AG08395 (cell line): ENCODE measurements at regions not wholly inside any gene's neighbourhood (a gene's known extent, or its start where the extent isn't known, plus 50 kb on each side); places are given as distances from the start of the nearest gene placed in this dataset.
"Not testable (repeated sequence)": the region's sequence is repeated elsewhere in the genome, so short reads cannot be mapped to it uniquely, and the experiment has no call there.

Experiments used
- DNase-seq: peaks from one replicate; pipeline ENCODE4 v3.0.0; 2012; ENCODE audit warnings: mixed read lengths, low spot score

DNA sequence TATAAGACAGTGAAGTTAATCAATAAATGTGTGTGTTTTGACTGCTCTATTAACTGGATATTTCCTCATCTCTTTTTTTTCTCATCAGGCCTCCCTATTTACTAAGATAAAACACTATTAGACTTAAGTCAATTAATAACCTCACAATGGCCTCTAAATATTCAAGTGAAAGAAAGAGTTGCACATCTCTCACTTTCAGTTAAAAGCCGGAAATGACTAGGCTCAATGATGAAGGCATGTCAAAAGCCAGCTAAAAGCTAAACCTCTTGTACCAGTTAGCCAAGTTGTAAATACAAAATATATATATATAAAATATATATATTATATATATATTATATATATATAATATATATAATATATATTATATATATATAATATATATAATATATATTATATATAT is 127.0 kb upstream of the MEOX2 start:
- no peak for DNase-seq

DNA sequence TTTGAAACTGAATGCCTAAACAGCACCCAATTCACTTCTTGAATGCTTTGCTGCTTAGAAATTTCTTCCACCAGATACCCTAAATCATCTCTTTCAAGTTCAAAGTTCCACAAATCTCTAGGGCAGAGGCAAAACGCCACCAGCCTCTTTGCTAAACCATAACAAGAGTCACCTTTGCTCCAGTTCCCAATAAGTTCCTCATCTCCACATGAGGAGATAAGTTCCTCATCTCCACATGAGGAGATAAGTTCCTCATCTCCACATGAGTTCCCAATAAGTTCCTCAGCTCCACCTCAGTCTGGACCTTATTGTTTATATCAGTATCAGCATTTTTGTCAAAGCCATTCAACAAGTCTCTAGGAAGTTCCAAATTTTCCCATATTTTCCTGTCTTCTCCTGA is 123.9 kb upstream of the MEOX2 start:
- DNase-seq, result not testable (repeated sequence)

DNA sequence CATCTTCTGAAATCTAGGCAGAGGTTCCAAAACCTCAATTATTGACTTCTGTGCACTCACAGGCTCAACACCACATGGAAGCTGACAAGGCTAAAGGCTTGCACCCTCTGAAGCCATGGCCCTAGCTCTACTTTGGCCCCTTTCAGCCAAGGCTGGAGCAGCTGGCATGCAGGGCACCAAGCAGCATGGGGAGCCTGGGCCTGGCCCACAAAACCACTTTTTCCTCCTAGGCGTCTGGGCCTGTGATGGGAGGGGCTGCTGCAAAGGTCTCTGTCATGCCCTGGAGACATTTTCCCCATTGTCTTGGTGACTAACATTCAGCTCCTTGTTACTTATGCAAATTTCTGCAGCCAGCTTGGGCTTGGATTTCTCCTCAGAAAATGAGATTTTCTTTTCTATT is 123.5 kb upstream of the MEOX2 start:
- DNase-seq, result not testable (repeated sequence)

DNA sequence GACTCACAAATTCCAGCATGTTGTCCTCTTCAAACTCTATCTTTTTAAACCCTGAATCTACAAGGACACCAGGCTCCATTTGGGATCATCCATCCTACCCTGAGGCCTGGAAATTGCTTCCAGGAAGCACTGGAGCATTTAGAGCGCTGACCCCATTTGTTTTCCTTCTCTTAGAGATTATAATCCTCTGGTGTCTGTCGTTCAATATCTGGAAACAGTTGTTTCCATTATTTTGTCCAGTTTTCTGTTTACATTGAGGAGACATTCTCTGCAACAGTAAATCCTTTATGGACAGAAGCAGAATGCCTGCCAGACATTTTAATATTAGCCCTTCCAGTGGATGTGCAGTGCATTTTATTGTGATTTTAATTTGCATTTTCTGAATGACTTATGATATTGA is 119.4 kb upstream of the MEOX2 start:
- no peak for DNase-seq

DNA sequence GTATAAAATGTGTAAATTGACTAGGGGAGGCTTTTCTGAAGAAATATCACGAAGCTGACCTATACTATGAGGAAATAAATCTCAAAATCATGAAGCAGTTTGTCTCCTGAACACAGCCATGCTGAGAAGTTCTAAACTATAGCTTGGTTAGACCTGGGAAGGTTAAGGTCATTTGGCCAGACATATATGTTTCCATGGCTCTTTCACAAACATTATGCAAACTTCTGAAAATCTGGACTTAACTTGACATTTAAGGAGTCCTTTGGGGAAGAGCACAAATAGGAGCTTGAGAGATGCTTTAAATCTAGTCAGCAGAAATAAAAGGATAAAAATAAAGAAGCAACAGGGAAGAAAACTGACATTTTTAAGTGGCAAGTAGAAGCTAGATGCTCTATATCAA is 115.9 kb upstream of the MEOX2 start:
- DNase-seq, result no peak

DNA sequence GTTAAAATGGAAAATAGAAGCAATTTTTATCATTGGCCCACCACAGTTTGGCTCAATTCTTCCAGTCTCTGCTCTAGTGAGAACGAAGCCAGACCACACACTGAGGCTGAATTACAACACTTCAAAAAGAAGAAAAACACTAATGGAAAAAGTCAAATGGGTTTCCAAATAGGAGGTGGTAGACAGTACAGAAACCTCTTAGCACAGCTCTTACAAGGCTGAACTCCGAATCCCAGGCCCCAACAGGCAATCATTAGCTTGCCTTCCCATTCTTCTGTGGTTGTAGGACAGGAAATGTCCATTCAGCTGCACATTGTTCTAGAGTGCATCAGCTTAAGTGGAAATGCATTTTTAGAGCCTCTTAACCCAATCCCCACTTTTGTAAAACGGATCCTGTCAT is 115.1 kb upstream of the MEOX2 start:
- peak; percentile 63 for DNase-seq

DNA sequence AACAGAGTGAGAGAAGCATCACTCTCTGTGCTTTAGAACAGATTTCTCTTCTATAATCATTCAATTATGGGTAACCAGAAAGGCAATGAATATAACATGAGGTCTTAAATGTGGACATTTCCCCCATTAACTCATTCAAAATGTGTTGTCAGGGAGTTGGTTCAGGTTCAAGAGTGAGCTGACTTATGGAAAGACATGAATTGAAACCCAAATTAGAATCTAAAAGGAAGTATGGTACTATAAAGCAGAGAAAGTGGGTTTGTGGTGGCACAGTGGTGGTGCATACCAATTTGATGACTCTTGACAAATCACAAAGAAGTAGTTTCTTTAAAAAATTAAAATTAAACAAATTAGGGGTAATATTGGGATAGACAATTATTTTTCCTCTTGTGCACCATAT is 114.6 kb upstream of the MEOX2 start:
- DNase-seq, result no peak

DNA sequence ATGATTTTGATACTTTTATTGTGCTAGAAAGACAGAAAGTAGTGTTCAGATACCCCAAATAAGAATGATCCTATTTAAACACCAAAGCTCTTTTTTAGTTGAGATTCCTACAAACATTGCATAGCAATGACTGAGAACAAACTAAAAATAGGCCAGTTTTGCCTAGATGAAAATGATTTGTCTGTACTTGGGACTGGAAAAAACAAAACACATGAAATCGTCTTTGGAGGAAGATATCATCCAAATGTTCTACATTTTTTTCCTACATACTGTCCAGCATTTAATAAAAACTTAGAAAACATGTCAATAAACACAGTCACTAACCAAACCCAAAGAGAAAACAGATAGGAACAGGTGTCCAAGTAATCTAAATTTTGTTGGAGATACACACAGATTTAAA is 111.6 kb upstream of the MEOX2 start:
- no peak for DNase-seq

DNA sequence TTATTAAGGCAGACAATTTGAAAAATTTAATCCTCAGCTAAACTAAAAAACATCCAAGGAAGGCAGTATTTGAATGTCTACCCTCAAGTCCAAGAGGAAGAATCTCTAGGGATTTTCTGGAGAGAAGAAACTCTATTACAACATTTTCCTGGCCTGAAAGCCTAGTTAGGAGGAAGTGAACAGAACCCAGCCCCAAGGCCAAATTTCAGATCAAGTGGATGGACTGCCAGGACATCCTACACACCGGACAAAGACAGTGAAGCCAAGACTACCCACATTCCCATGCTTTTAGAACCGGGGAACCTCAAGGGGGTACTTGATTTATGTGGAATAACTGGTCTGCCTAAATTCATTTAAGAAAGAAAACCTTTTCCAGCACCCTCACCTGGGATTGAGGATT is 108.9 kb upstream of the MEOX2 start:
- DNase-seq, result no peak

DNA sequence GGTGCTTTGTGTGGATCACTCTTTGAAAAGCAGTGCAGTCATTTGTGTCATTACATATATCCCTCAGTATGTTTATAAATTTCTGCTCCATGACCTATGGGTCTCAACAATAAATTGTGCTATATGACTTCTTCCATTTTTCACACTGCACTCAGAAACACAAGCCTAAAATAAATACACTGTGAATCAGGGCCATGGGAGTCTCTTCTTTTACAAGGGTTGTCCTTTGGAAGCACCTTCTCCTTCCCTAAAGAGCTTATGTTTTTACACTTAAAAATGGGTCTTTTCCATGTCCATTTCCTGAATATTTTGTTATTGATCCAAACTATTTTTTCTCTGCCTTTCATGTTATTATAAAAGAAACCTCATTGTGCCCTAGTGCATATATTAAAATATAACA is 108.3 kb upstream of the MEOX2 start:
- DNase-seq, result no peak

DNA sequence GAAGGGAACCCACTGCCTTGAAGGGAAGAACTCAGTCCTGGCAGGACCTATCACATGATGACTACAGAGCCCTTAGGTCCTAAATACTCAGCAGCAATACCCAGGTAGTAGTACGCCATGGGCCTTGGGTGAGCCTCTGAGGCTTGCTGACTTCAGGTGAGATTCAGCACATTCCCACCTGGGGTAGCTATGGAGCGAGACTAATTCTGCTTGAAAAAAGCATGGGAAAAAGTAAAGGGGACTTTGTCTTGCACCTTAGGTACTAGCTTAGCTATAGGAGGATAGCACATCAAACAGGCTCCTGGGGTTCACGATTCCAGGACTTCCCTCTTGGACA is 98.2 kb upstream of the MEOX2 start:
- no peak for DNase-seq

DNA sequence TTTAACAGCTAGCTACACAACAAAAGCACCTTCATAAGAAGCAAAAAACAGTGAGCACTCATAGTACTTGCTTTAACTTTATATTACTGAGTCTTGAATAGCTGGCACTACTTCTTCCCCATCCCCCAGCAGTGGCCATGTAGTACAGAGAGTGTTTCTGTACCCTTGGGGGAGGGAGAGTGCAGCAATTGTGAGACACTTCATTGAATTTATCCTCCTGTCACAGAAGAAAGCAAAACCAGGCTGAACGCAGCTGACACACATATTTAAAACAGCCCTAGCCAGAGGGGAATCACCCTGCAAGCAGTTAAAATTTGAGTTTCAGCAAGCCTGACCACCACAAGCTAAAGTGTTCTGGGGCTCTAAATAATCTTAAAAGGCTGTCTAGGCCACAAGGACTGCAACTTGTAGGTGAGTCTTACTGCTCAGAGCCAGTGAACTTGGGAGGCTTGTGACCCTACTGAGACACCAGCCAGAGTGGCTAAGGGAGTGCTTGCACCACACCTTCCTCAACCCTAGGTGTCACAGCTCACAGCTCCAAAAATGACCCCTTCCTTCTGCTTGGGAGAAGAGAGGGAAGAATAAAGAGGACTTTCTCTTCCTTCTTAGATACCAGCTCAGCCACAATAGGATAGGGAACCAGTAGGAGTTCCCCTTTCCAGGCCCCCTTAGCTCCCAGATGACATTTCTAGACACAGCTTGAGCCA is 97.7 kb upstream of the MEOX2 start:
- DNase-seq, result no peak

DNA sequence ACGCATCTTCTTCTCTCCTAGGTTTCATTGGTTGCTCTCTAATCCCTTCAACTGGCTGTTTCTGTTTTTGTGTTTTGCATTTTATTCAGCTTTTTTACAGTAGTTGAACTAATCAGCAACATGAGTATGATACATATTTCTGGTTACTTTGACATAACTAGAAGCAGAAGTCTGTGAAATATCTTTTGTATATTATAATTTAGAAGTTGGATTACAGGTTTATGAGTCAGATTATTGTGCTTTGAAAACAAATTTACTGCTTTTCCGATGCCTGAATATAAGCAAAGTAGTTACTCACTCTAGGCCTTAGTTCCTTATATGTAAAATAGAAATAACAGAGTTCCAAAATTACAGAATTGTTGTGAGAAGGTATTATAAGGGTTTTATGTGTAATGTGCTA is 96.2 kb upstream of the MEOX2 start:
- DNase-seq, result no peak

DNA sequence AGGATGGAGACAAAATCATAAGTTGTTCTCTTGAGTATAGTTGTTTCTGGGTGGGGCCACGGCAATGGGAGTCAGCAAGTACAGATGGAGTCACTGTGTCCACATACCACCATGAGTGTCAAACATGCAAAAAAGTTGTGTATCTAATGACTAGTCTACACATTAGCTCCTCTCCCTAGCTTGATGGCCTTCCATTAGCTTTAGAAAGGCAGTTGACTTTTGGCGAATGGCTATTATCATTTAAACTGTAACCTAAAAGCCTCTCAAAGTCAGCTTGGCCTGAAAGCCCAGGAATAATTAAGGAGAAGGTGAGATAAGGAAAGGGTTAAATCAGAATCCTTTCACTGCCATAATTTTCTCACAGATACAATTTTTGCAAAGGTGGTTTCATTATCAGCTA is 95.5 kb upstream of the MEOX2 start:
- DNase-seq, result no peak

DNA sequence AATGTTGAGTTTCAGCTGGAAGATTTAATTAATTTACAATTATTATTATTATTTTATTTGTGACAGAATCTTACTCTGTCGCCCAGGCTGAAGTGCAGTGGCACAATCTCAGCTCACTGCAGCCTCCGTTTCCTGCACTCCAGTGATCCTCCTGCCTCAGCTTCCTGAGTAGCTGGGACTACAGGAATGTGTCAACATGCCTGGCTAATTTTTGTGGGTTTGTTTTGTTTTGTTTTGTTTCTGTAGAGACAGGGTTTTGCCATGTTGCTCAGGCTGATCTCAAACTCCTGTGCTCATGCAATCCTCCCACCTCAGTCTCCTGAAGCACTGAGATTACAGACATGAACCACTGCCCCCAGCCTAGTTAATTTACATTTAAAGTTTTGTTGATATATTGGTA is 93.8 kb upstream of the MEOX2 start:
- DNase-seq, result no peak

DNA sequence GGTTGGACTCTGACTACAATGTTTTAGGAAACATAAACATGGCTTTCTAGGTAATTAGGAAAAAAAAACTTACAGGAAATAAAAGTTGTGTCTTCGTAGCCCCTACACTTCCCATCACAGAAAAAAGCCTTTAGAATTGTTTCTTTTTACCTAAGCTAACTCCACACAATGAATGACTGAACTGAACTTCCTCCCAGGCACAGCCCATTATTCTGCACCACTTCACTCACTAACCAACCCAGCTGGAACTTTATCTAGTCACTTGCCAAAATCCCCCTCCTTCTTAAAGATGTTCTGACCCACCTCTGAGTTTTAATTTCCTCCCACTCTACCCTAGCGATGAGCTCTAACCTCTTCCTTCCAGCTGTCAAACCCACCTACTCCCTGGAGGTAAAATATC is 91.7 kb upstream of the MEOX2 start:
- DNase-seq, result no peak

DNA sequence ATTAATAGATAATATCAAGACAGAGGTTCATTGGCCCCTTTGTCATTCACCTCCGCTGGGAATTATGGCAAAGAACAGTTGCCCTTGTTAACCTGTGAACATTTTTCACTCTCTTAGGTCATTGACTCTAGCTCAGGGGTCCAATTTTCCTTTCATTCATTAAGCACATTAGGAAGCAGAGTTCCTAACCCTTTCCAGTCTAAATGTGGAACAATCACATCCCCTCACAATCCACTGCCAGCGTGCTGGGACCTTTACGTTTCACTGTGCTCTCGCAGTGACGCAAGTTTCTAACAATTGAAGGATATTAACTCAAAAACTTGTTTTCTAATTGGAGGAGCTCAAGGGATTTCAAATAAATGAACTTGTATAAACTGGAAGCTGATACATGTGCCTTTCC is 79.3 kb upstream of the MEOX2 start:
- no peak for DNase-seq

DNA sequence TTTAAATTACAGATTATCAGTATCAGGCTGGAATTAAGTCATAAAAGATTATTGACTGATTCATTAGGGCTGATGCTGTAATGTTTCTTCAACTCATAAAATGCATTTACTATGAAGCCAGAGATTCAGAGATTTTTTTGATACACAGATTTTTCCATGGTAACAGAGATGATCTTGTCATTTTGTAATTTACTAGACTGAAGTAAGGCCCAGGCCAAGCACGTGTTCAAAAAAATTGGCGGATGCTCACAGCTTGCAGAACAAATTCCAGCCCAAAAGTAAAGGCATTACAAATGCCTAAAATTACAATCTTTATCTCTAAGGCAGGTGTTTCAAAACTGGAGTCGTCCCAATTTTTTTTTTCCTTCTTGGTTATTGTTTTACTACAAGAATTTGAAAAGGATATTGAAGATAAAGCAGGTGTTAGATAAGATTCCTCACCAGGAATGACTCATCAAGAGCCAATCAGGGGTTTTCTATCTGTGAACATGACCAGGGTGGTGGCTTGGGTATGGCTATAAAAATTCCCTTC is 78.4 kb upstream of the MEOX2 start:
- no peak for DNase-seq

DNA sequence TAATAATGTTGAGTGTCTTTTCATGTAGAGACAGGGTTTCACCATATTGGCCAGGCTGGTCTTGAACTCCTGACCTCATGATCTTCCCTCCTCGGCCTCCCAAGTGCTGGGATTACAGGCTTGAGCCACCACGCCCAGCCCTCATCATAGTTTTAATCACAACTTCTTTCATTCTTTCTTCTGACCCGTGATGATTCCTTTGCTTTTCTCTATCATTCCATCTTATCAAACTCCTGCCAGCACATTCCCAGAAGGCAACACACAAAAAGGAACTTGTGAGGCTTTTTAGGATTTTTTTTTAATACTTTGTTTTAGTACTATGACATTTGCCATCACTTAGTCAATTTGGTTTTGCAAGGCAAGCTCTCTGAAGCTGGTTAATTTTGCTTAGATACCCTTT is 77.5 kb upstream of the MEOX2 start:
- DNase-seq, result no peak

DNA sequence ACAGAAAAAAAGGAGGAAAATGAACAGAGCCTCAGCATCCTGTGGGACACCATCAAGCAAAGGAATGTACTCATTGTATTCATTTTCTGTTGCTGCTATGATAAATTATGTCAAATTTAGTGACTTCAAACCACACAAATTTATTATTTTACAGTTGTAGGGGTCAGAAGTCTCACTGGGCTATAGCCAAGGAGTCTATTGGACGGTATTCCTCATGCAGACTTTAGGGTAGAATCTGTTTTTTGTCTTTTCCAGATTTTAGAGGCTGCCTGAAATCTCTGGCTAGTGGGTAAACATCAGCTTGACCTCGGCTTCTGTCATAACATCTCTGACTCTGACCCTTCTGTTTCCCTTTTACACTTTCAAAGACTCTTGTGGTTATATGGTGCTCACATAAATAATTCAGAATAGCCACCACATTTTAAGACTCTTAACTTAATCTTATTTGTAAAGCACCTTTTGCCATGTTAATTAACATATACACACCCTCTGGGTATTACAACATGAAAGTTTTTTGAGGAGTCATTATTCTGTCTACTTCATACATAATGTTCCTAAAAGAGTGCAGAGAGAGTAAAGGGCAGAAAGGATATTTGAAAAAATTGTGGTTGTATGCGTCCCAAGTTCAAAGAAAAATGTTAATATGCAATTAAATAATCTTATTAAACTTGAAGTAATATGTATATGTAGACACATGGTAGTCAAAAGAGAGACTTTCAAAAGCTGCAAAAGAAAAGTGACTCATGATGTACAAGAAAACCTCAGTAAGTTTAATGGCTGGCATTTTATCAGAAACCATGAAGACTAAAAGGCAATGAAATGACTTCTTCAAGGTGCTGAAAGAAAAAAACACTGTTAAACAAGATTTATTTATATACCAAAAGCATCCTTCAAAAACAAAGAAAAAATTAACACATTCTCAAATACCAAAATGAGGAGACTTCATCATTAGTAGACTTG is 70.8 kb upstream of the MEOX2 start:
- no peak for DNase-seq

DNA sequence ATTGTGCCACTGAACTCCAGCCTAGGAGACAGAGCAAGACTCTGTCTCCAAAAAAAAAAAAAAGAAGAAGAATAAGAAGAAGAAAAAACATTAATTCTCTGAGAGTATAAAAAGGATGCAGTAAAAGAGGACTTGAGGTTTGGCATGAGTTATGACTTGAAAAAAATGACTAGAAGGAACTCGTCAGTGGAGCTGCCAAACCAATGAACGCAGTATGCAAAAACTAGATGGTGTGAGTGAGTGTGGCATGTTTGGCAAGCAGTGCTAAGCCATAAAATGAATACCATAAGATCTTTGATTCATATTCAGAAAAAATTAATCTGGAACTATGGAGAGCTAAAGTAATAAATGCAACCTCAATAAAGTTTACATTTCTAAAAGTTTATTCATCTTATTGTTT is 68.6 kb upstream of the MEOX2 start:
- peak; percentile 52 for DNase-seq

DNA sequence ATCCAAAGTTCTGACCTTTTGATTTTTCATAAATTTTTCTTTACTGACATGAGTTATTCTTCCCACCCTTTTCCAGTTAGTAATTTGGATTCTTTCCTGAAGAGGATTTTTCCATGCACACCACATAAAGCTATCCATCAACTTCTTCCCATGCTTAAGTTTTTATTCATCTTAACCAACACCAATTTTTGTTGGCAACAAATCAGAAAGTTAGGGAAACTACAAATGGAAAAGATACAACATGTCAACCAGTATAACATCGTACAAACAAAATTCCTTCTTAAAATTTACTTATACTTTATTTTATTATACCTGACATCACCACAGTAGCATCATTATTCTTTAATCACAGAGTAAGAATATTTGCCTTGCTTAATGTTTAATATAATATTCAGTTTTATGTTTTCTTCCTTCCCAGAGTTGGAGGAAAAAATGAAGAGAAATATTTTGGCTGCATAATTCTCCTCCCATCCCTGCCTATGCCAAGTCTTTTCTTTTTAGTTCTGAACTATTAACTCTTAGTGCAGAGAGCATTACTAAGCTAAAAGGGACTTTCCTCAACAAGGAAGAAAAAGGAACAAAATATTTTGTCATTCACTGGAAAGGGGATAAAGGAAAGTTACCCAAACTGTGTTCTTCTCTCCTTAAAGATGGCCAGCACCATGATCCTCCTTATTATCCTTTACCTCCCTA is 67.5 kb upstream of the MEOX2 start:
- DNase-seq, result no peak

DNA sequence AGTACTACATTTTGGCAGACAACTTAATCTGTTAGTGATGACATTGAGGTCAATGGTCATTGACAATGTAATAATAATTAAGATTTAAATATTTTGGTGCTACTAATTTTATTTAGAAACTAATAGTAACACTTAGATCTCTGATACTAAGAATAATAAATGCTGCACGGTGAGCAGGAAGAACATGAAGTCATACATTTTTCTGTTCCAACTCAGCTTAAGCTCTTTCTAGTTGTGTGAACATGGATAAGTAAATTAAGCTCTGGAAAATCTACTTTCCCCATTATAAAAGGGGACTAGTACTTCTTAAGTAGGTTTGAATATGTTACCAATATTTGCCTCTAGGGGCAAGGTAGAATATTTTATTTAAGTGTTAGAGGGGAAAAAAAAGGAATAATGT is 65.9 kb upstream of the MEOX2 start:
- no peak for DNase-seq
